Sigmoid colon (tissue), 4 donors: ENCODE measurements at regions not wholly inside any gene's neighbourhood (a gene's known extent, or its start where the extent isn't known, plus 50 kb on each side); places are given as distances from the start of the nearest gene placed in this dataset.

ENCODE experiments used
- EP300 ChIP-seq, 4 donors: sonication (generic); formaldehyde crosslinking; IDR thresholded peaks; one replicate each; pipeline ENCODE4 v1.6.1; 2017; ENCODE audit warnings: antibody characterized with exemption in 4 of 4
- POLR2AphosphoS5 ChIP-seq, 4 donors: sonication (generic); formaldehyde crosslinking; IDR thresholded peaks; one replicate each; pipeline ENCODE4 v1.6.1; 2017; ENCODE audit warnings: antibody characterized with exemption in 4 of 4
- TF ChIP-seq, protein P1 (sequence below), 4 experiments: fragments of 450-650 bp in 3 of 4; fragments of 200-600 bp in 1 of 4; IDR thresholded peaks; one replicate each; pipeline ENCODE4 v1.5.1; 2016 to 2019; ENCODE audit warnings: antibody characterized with exemption in 4 of 4, mild to moderate bottlenecking in 3 of 4, moderate library complexity in 2 of 4

DNA sequence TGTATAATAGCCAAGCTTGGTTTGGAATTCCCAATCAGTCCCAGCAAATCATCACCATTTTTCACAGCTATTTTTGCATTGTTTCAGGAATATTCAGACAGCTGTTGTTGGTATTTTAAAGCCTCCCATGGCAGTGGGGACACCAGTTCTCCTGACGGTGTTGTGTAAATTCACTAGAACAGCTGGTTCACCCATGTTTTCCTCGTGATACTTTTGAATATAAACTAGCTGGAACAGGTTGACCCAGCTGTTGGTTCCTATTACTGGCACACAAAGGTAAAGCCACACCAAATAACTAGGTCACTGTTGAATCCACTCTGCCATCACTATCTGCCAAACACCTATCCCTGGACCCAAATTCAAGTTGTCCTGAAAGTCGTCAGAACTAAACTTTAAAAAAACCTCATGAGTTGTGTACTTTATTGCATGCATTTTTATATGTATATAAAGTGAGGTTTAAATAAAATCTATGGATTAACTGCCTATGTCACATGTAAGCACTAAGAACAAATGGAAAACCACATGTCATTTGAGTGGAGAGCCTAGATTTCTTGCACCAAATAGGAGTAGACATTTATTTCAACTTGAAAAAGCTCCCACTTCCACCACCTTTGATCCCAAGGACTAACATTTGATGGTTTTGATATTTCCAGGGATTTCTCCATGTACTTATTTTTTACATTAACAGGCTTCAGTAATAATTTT lies 121.9 kb upstream of the PIK3R1 start:
- TF ChIP-seq, protein P1, sequence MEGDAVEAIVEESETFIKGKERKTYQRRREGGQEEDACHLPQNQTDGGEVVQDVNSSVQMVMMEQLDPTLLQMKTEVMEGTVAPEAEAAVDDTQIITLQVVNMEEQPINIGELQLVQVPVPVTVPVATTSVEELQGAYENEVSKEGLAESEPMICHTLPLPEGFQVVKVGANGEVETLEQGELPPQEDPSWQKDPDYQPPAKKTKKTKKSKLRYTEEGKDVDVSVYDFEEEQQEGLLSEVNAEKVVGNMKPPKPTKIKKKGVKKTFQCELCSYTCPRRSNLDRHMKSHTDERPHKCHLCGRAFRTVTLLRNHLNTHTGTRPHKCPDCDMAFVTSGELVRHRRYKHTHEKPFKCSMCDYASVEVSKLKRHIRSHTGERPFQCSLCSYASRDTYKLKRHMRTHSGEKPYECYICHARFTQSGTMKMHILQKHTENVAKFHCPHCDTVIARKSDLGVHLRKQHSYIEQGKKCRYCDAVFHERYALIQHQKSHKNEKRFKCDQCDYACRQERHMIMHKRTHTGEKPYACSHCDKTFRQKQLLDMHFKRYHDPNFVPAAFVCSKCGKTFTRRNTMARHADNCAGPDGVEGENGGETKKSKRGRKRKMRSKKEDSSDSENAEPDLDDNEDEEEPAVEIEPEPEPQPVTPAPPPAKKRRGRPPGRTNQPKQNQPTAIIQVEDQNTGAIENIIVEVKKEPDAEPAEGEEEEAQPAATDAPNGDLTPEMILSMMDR (IDR thresholded peaks at IDR 0.05): no peak
- TF ChIP-seq EP300 (IDR thresholded peaks at IDR 0.05): no peak
- no peak for TF ChIP-seq POLR2AphosphoS5 (IDR thresholded peaks at IDR 0.05)
